ENCODE measurements at regions not wholly inside any gene's neighbourhood (a gene's known extent, or its start where the extent isn't known, plus 50 kb on each side); places are given as distances from the start of the nearest gene placed in this dataset.
"Not testable (repeated sequence)": the region's sequence is repeated elsewhere in the genome, so short reads cannot be mapped to it uniquely, and the experiment has no call there.

DNA sequence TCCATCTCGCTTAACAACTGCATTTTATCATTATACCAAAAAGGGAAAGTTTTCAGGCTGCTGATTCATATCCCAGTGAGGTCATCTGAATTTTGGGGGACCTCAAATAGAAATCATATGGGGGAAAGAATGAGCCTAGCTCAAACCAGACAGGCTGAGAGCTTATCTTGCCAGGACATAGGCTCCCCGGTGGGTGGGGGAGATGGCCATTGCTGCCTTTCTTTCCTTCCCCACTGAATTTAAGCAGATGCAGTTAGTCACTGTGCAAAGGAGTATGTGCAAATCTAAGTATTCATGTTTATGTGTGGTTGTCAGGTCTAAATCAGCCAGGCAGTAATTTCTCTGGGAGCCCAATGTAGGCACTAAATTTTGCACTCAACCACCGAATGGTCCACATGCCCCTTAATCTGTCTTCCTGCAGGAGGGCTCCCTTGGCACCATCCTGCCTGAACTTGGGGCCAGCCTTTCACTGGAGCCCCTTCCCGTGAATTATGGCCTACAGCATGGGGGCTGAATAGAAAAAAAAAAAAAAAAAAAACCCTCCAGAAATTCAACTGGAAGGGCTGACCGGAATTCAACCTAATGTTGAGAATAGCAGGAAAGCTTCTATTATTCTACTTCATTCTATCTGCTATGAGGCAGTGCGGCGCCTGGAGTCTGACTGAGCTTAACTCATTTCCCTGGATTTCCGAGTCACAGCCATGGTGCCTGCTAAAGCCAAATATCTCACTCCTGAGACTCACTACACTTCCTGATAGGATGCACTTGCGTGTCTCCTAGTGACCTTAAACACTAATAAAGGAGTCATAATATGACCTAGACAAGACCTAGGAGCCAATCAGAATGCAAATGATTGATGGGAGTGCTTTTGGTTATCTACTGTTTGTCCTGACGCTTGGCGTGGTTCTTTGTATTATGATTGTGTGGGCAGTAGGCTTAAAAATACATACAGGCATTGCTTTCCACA lies 161.5 kb upstream of the HEY2 start:
- no peaks in the 10 kb centered on the region for H3K4me1 ChIP-seq (ENCODE audit: control insufficient read depth in 1 of 2, insufficient read depth in 2 of 2, low read depth in 1 of 2, low read length in 1 of 2)
- DNase-seq, result no peak
- no peaks in the 10 kb centered on the region for H3K79me2 ChIP-seq (ENCODE audit: insufficient read depth)
- no peak overlapping the region for H2AFZ ChIP-seq (ENCODE audit: low read depth)
- ChIA-PET POLR2A (no interaction called here), CTCF (interaction anchor here (0.9 kb wide), 1 partner anchor 171 kb away, joined by 4 read pairs; no protein-coding TSS in a partner anchor)
- WGBS (ENCODE audit: low lambda C conversion rate), result 13% methylated on average over 11 of the region's 11 CpGs
- H3K4me3 ChIP-seq (ENCODE audit: low read depth in 2 of 2, low read length in 1 of 2), result no peak overlapping the region
- H3K4me2 ChIP-seq, result no peak overlapping the region
- no peaks in the 10 kb centered on the region; the same call in 1 of the 2 replicates for H3K27me3 ChIP-seq (ENCODE audit: insufficient read depth)
- no peak for TF ChIP-seq ELF1 (IDR thresholded peaks at IDR 0.05)
- no peak for TF ChIP-seq TEAD4 (IDR thresholded peaks at IDR 0.05; ENCODE audit: borderline replicate concordance, insufficient read depth)
- TF ChIP-seq, protein P1, sequence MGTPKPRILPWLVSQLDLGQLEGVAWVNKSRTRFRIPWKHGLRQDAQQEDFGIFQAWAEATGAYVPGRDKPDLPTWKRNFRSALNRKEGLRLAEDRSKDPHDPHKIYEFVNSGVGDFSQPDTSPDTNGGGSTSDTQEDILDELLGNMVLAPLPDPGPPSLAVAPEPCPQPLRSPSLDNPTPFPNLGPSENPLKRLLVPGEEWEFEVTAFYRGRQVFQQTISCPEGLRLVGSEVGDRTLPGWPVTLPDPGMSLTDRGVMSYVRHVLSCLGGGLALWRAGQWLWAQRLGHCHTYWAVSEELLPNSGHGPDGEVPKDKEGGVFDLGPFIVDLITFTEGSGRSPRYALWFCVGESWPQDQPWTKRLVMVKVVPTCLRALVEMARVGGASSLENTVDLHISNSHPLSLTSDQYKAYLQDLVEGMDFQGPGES (IDR thresholded peaks at IDR 0.05; ENCODE audit: low read depth, low read length), result no peak
- TF ChIP-seq, protein P2, sequence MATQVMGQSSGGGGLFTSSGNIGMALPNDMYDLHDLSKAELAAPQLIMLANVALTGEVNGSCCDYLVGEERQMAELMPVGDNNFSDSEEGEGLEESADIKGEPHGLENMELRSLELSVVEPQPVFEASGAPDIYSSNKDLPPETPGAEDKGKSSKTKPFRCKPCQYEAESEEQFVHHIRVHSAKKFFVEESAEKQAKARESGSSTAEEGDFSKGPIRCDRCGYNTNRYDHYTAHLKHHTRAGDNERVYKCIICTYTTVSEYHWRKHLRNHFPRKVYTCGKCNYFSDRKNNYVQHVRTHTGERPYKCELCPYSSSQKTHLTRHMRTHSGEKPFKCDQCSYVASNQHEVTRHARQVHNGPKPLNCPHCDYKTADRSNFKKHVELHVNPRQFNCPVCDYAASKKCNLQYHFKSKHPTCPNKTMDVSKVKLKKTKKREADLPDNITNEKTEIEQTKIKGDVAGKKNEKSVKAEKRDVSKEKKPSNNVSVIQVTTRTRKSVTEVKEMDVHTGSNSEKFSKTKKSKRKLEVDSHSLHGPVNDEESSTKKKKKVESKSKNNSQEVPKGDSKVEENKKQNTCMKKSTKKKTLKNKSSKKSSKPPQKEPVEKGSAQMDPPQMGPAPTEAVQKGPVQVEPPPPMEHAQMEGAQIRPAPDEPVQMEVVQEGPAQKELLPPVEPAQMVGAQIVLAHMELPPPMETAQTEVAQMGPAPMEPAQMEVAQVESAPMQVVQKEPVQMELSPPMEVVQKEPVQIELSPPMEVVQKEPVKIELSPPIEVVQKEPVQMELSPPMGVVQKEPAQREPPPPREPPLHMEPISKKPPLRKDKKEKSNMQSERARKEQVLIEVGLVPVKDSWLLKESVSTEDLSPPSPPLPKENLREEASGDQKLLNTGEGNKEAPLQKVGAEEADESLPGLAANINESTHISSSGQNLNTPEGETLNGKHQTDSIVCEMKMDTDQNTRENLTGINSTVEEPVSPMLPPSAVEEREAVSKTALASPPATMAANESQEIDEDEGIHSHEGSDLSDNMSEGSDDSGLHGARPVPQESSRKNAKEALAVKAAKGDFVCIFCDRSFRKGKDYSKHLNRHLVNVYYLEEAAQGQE (IDR thresholded peaks at IDR 0.05; ENCODE audit: low read depth, low read length), result no peak
- TF ChIP-seq TCF12 (IDR thresholded peaks at IDR 0.05), result no peak
- TF ChIP-seq, protein P3, sequence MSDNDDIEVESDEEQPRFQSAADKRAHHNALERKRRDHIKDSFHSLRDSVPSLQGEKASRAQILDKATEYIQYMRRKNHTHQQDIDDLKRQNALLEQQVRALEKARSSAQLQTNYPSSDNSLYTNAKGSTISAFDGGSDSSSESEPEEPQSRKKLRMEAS (IDR thresholded peaks at IDR 0.05; ENCODE audit: low read depth), result no peak
- TF ChIP-seq TAF1 (IDR thresholded peaks at IDR 0.05; ENCODE audit: borderline replicate concordance, low read depth, low read length), result no peak
- TF ChIP-seq MEF2A (IDR thresholded peaks at IDR 0.05; ENCODE audit: borderline replicate concordance, low read depth), result no peak
- TF ChIP-seq GABPA (IDR thresholded peaks at IDR 0.05; ENCODE audit: low read depth), result no peak
- no peak for TF ChIP-seq NRF1 (IDR thresholded peaks at IDR 0.05; ENCODE audit: low read depth, low read length)
- TF ChIP-seq RXRA (IDR thresholded peaks at IDR 0.05; ENCODE audit: borderline replicate concordance, low read depth), result no peak
- TF ChIP-seq FOXM1 (IDR thresholded peaks at IDR 0.05; ENCODE audit: low read depth), result no peak
- TF ChIP-seq FOSL2 (IDR thresholded peaks at IDR 0.05; ENCODE audit: borderline replicate concordance, low read depth), result no peak
- no peak for TF ChIP-seq MXI1 (IDR thresholded peaks at IDR 0.05; ENCODE audit: low read depth, low read length)
- no peak for TF ChIP-seq RFX5 (IDR thresholded peaks at IDR 0.05; ENCODE audit: low read length)
- TF ChIP-seq SMC3 (IDR thresholded peaks at IDR 0.05; ENCODE audit: low read depth, low read length), result no peak
- no peak for TF ChIP-seq YY1 (IDR thresholded peaks at IDR 0.05; ENCODE audit: low read depth)
- TF ChIP-seq EP300 (IDR thresholded peaks at IDR 0.05; ENCODE audit: borderline replicate concordance in 1 of 2, low read depth in 1 of 2, low read length in 1 of 2), result no peak
- TF ChIP-seq SIN3A (IDR thresholded peaks at IDR 0.05; ENCODE audit: borderline replicate concordance, low read depth, low read length), result no peak
- no peak overlapping the region for H3K27ac ChIP-seq (ENCODE audit: low read depth in 2 of 2, low read length in 1 of 2)
- H3K9me3 ChIP-seq, result no peaks in the 10 kb centered on the region
- no peaks in the 10 kb centered on the region for H3K9me2 ChIP-seq
- H3K9ac ChIP-seq, result no peak overlapping the region
- H3K36me3 ChIP-seq (replicated peaks in 1 of 2; ENCODE audit: control insufficient read depth in 1 of 2, insufficient read depth in 2 of 2, low read length in 1 of 2), result no peaks in the 10 kb centered on the region
- H3F3A ChIP-seq (replicated peaks; ENCODE audit: insufficient read depth), result no peaks in the 10 kb centered on the region
- H4K20me1 ChIP-seq (ENCODE audit: insufficient read depth), result no peaks in the 10 kb centered on the region

DNA sequence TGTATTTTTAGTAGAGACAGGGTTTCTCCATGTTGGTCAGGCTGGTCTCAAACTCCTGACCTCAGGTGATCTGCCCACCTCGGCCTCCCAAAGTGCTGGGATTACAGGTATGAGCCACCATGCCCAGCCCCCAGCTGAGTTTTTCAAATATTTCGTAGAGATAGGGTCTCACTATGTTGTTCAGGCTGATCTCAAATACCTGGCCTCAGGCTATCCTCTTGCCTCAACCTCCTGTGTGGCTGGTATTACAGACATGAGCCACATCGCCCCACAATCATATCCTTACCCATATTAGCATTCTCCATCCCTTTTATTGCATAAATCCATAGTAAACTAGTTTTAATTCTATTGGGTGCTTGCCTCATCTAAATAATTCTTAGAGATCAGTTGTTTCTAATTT lies 157.6 kb upstream of the HEY2 start:
- H4K20me1 ChIP-seq (ENCODE audit: insufficient read depth); POLR2A ChIA-PET: not testable (repeated sequence)

More for the DNA sequence above, 157.6 kb upstream of the HEY2 start:
- H3K9me3 ChIP-seq; H3K4me3 ChIP-seq (ENCODE audit: low read depth in 2 of 2, low read length in 1 of 2); H3F3A ChIP-seq (replicated peaks; ENCODE audit: insufficient read depth); H3K4me1 ChIP-seq (ENCODE audit: control insufficient read depth in 1 of 2, insufficient read depth in 2 of 2, low read depth in 1 of 2, low read length in 1 of 2); H3K27ac ChIP-seq (ENCODE audit: low read depth in 2 of 2, low read length in 1 of 2); DNase-seq; H3K79me2 ChIP-seq (ENCODE audit: insufficient read depth); H3K9me2 ChIP-seq; H3K36me3 ChIP-seq (replicated peaks in 1 of 2; ENCODE audit: control insufficient read depth in 1 of 2, insufficient read depth in 2 of 2, low read length in 1 of 2); H3K4me2 ChIP-seq; H3K9ac ChIP-seq; CTCF ChIA-PET; H3K27me3 ChIP-seq (ENCODE audit: insufficient read depth); H2AFZ ChIP-seq (ENCODE audit: low read depth): not testable (repeated sequence)
- WGBS (ENCODE audit: low lambda C conversion rate), result 0% methylated on average over 3 of the region's 3 CpGs
